Neural cell (in vitro differentiated cells): ENCODE measurements at regions not wholly inside any gene's neighbourhood (a gene's known extent, or its start where the extent isn't known, plus 50 kb on each side); places are given as distances from the start of the nearest gene placed in this dataset.

Experiments
- H2AFZ ChIP-seq: fragments of 200-600, 300-800 bp; sonication (generic), shearing (Covaris generic); 2 replicates; pipeline ENCODE4 v1.6.0; 2014; ENCODE audit warnings: low read depth, mild to moderate bottlenecking, antibody characterized with exemption, low read length, moderate library complexity
- H3F3A ChIP-seq: fragments of 200-600 bp; shearing (Covaris generic); 2 replicates; pipeline ENCODE4 v1.6.1; 2016; ENCODE audit warnings: mild to moderate bottlenecking, moderate library complexity, mixed read lengths, antibody characterized with exemption, low read length; ENCODE audit not compliant: insufficient read depth, poor library complexity, severe bottlenecking
- H3K27ac ChIP-seq: fragments of 200-600, 300-800 bp; sonication (generic), shearing (Covaris generic); 2 replicates; pipeline ENCODE4 v1.5.1; 2014; ENCODE audit warnings: mild to moderate bottlenecking, low read length, moderate library complexity
- H3K27me3 ChIP-seq: fragments of 300-800, 200-600 bp; sonication (generic), shearing (Covaris generic); 2 replicates; pipeline ENCODE4 v1.6.0; 2014; ENCODE audit warnings: mild to moderate bottlenecking, low read depth, low read length, moderate library complexity; ENCODE audit not compliant: insufficient read depth
- H3K36me3 ChIP-seq: fragments of 300-800, 200-600 bp; sonication (generic), shearing (Covaris generic); 2 replicates; pipeline ENCODE4 v1.5.1; 2014; ENCODE audit warnings: mild to moderate bottlenecking, antibody characterized with exemption, low read length, moderate library complexity; ENCODE audit not compliant: insufficient read depth
- H3K4me2 ChIP-seq: fragments of 300-800, 200-600 bp; sonication (generic), shearing (Covaris generic); 2 replicates; pipeline ENCODE4 v1.6.0; 2014; ENCODE audit warnings: mild to moderate bottlenecking, low read length
- H3K4me3 ChIP-seq: fragments of 300-800, 200-600 bp; sonication (generic), shearing (Covaris generic); 2 replicates; pipeline ENCODE4 v1.5.1; 2014; ENCODE audit warnings: mild to moderate bottlenecking, low read length, moderate library complexity
- H3K79me2 ChIP-seq: fragments of 200-600 bp; shearing (Covaris generic); replicated peaks from 2 replicates; pipeline ENCODE4 v1.6.0; 2014; ENCODE audit warnings: mild to moderate bottlenecking, low read length, moderate library complexity; ENCODE audit not compliant: insufficient read depth
- H3K9ac ChIP-seq: fragments of 300-800, 200-600 bp; sonication (generic), shearing (Covaris generic); 2 replicates; pipeline ENCODE4 v1.6.1; 2016; ENCODE audit warnings: mild to moderate bottlenecking, low read length, mixed read lengths
- H3K9me2 ChIP-seq: fragments of 200-600 bp; shearing (Covaris generic); 2 replicates; pipeline ENCODE4 v1.6.1; 2016; ENCODE audit warnings: mild to moderate bottlenecking, low read length, mixed read lengths; ENCODE audit not compliant: insufficient read depth
- H3K9me3 ChIP-seq: fragments of 200-600, 300-800 bp; sonication (generic), shearing (Covaris generic); 2 replicates; pipeline ENCODE4 v1.6.1; 2016; ENCODE audit warnings: mild to moderate bottlenecking, mixed run types, low read length, moderate library complexity, mixed read lengths
- H4K20me1 ChIP-seq: fragments of 200-600 bp; shearing (Covaris generic); 2 replicates; pipeline ENCODE4 v1.6.1; 2016; ENCODE audit warnings: mild to moderate bottlenecking, mixed run types; ENCODE audit not compliant: insufficient read depth
- CTCF ChIP-seq: fragments of 450-650 bp; IDR thresholded peaks from 2 replicates; pipeline ENCODE4 v1.5.1; 2014; ENCODE audit warnings: antibody characterized with exemption, mild to moderate bottlenecking, moderate library complexity; ENCODE audit not compliant: poor library complexity, severe bottlenecking
- EP300 ChIP-seq: fragments of 450-650 bp; conservative IDR thresholded peaks from 2 replicates; pipeline ENCODE4 v1.6.1; 2014; ENCODE audit warnings: antibody characterized with exemption, mild to moderate bottlenecking, moderate library complexity; ENCODE audit not compliant: poor library complexity, severe bottlenecking
- EZH2 ChIP-seq: fragments of 200-600, 300-800 bp; shearing (Covaris generic), sonication (generic); IDR thresholded peaks from 2 replicates; pipeline ENCODE4 v1.6.1; 2014; ENCODE audit warnings: antibody characterized with exemption, low read length, borderline replicate concordance, mild to moderate bottlenecking; ENCODE audit not compliant: insufficient read depth, poor library complexity, severe bottlenecking
- MXI1 ChIP-seq: fragments of 450-650 bp; conservative IDR thresholded peaks from 2 replicates; pipeline ENCODE4 v1.6.1; 2014; ENCODE audit warnings: antibody characterized with exemption, mild to moderate bottlenecking; ENCODE audit not compliant: poor library complexity, severe bottlenecking
- POLR2AphosphoS5 ChIP-seq: IDR thresholded peaks from 2 replicates; pipeline ENCODE4 v1.6.1; 2012
- RAD21 ChIP-seq: fragments of 450-650 bp; conservative IDR thresholded peaks from 2 replicates; pipeline ENCODE4 v1.6.1; 2014; ENCODE audit warnings: antibody characterized with exemption, mild to moderate bottlenecking, moderate library complexity
- REST ChIP-seq: IDR thresholded peaks from 2 replicates; pipeline ENCODE4 v1.6.1; 2012; ENCODE audit warnings: borderline replicate concordance
- SMC3 ChIP-seq: fragments of 450-650 bp; conservative IDR thresholded peaks from 2 replicates; pipeline ENCODE4 v1.6.1; 2014; ENCODE audit warnings: antibody characterized with exemption, mild to moderate bottlenecking, moderate library complexity; ENCODE audit not compliant: poor library complexity
- TAF1 ChIP-seq: IDR thresholded peaks from 2 replicates; pipeline ENCODE4 v1.6.1; 2012; ENCODE audit warnings: low read depth

DNA sequence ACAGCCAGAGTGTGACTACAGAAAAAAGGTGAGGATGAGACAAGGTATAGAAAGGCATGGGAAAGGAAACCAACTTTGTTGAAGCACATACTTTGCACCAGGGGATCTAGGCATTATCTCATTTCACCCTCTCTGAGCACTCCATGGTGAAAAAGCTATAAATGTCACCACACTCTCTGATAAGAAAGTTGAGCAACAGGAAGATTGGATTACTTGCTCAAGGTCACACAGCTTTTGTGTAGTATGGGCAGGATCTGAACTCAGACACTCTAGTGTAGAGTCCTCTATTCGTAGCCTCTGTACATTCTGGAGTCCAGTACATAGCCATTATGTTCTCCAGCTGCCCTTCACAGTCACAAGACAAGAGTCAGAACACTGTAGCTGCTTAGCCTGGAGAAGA, 163.4 kb upstream of the SEMA6D start:
- TF ChIP-seq EP300 (no peak), RAD21 (no peak), REST (no peak), EZH2 (no peak), POLR2AphosphoS5 (no peak), MXI1 (no peak), TAF1 (no peak), SMC3 (no peak), CTCF (no peak)
- no peak overlapping the region for H3K4me2 ChIP-seq
- H4K20me1 ChIP-seq: no peaks in the 10 kb centered on the region
- H3K4me3 ChIP-seq: no peak overlapping the region
- no peak overlapping the region for H3K9ac ChIP-seq
- no peaks in the 10 kb centered on the region for H3K36me3 ChIP-seq
- H3K9me3 ChIP-seq: no peaks in the 10 kb centered on the region
- H3K27me3 ChIP-seq: no peaks in the 10 kb centered on the region
- H3K9me2 ChIP-seq: no peaks in the 10 kb centered on the region
- no peaks in the 10 kb centered on the region for H3K79me2 ChIP-seq
- no peak overlapping the region for H3K27ac ChIP-seq
- no peak overlapping the region for H2AFZ ChIP-seq
- no peaks in the 10 kb centered on the region for H3F3A ChIP-seq

- TF ChIP-seq EZH2: no peak
- TF ChIP-seq MXI1: no peak
- no peak for TF ChIP-seq REST
- no peak for TF ChIP-seq POLR2AphosphoS5
- TF ChIP-seq TAF1: no peak
- TF ChIP-seq RAD21: no peak
- no peak for TF ChIP-seq CTCF
- no peak for TF ChIP-seq SMC3
- no peak for TF ChIP-seq EP300
- no peaks in the 10 kb centered on the region for H3K27me3 ChIP-seq
Observed at GRCh38 chr15:47561102-47561501, 156.2 kb upstream of the SEMA6D start.

More at GRCh38 chr15:47561102-47561501, 156.2 kb upstream of the SEMA6D start:
- Histone ChIP-seq H2AFZ (no peak overlapping the region), H3F3A (no peaks in the 10 kb centered on the region), H3K4me2 (no peak overlapping the region), H3K27ac (no peak overlapping the region), H3K4me3 (no peak overlapping the region), H3K36me3 (no peaks in the 10 kb centered on the region), H3K9me3 (no peaks in the 10 kb centered on the region), H3K79me2 (no peaks in the 10 kb centered on the region), H3K9ac (no peak overlapping the region), H4K20me1 (no peaks in the 10 kb centered on the region), H3K9me2 (no peaks in the 10 kb centered on the region)
